ENCODE measurements at regions not wholly inside any gene's neighbourhood (a gene's known extent, or its start where the extent isn't known, plus 50 kb on each side); places are given as distances from the start of the nearest gene placed in this dataset.

DNA sequence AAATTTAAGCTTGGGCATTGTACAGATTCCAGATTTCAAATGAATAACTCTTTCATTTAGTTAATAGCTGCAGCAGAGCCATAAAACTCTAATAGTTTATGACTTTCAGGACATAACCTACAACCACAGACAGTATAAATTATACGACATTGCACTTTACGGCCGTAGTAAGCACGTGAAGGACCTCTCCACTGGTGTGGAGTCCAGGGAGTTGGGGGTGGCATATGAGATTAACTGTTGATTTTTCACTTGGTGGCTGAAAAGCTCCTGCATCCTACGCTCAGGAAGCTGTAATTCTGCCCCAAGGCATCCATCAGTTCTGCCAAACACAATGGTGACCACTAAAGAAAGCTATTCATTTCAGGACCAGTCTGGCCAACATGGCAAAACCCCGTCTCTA lies 376.2 kb downstream of the SOX11 start:
- no peak for DNase-seq (ENCODE audit: low spot score)

DNA sequence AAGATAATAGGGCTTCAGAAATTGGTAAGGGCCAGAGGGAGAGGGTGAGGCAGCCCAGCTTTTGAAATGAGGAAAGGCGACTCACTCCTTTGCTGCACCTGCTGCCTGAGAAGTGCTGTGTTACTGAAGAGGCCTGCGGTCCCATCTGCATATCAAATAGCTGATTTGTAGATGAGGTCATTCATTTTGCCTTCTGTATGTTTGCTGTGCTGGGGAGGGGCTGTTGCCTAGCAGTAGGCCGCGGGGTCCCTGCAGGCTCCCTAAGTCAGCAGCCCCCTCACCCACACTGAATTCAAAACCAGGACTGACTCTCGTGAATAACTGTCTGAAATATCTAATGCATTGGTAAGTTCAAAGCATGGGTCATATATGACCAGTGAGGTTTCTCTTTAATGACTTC lies 377.2 kb downstream of the SOX11 start:
- DNase-seq (ENCODE audit: low spot score), result no peak

DNA sequence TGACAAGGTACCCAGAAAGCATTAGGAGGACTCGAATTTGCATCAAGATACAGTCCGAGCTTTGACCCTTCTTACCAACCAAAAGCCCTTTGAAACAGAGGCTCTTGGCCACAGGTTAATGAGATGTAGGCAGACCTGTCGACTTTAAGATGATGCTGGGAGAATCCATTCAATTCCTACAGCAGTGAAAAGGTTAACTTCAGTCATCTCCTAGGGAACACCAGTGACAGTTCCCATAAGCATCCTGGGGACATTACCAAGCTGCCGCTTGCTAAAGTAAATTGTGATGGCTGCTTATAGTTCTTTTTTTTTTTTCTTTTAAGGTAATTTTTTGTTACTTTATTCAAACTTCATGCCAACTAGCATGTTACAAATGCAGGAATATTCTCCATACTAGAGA lies 379.3 kb downstream of the SOX11 start:
- DNase-seq (ENCODE audit: low spot score), result no peak

DNA sequence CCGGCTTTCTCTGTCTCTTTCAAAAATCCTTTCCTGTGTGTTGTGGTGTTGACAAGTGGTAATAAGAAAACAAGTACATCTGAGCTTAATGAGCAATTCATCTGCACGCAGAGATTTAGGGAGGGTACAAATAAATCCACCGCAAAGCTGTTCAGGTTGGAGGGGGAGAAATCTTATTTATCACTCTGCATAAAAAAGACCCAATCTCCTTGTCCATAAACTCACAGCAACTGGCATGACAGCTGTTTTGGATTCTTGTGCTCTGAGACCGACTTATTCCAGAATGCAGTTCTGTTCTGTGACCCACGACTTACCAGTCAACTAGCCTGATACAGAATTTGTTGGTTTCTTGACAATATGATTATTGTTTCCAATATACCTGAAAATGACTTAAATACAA lies 380.1 kb downstream of the SOX11 start:
- DNase-seq (ENCODE audit: low spot score), result no peak

DNA sequence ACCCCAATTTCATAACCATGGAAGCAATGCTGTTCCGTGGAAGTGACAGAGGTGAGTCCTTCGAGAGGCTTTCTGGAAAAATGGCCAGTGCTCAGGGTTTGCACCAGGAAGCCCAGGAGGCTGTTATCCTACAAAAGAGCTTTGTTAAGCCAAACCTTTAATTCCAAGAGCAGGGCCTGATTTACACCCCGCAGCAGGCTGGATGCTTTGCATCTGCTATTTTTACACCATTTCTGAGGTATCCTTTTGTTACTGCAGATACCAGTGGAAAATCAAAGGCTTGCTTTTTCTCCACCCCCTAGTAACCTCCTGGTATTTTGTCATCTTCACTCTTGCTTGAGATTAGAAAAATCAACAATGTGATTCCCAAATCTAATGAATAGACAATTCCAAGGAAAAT lies 380.6 kb downstream of the SOX11 start:
- no peak for DNase-seq (ENCODE audit: low spot score)

DNA sequence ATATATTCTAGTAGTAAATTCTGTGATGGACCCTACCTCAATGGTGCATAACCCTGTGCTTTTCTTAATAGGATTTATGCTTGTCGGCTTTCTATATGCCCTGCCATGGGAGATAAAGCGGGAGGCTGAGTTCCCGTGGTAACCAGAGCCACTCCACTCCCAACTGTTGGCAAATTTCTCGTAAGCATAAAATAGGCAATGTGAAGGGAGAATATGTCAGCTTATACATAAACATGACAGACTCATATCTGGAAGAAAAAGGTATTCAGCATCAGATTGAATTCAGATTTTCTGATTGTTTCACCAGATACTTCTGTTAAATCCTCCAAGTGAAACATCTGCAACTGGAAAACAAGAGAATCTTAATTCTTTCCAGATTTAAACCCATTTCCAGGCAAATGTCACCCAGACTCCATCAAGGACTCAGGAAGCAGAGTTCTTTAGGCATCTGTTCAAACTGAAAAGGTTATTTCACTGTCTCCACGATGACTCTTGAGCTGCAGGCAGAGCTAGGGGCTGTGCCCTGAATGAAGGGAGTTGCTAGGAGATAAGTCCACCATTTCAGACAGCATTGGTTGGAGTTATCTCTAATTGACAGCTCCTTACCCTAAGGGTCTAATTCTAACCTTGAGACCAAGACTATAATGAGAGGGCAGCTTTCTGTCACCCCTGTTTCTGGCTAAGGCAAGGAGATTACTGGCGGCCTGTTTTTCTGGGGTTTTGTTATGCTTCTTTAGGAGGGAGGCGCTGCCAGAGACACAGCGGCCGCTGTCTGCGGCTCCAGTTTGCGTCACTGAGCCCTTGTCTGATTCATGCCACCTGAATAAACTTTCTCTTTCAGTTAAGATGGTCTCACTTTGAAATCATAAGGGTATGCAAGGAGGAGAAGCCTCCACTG lies 381.3 kb downstream of the SOX11 start:
- DNase-seq (ENCODE audit: low spot score), result no peak

DNA sequence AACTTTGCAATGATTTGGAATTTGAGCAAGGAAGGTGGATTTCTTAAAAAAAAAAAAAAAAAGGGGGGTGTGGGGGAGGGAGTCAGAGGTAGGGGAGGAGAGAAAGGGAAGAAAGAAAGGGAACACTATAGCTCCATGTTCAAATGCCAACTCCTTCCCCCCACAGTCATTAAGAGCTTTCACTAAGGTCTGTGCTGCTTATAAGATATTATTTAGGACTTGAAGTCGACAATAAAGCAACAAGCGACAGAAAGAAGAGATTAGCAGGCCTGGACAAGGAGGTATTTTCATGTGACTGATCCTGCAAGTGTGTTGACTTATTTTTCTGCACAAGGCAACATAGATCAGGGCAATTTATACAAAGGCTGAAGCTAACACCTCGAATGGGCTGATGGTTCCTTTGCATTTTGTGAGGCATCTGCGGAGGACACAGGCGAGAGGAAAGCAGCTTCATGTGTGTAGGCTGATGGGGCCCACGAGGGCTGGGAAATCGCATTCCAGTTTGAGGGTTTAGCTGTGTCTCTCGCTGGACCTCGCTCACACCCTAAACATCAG lies 382.0 kb downstream of the SOX11 start:
- no peak for DNase-seq (ENCODE audit: low spot score)

DNA sequence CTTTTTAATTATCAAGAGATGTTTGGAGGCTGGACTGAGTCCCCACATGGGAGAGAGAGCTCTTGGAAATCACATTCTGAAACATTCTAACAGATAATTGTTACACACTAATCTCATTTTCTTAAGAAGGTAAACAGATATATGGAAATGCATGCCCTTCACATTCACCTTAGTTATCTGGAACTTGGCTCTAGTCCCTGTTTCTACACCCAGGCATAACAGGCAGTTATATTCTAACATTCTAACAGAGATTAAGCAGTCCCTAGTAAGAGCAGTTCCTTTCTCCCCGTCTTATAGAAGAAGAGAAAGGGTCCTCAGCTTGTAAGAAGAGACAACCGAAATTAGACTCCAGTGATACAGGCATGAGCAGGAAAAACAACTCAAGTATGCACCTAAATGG lies 385.4 kb downstream of the SOX11 start:
- no peak for DNase-seq (ENCODE audit: low spot score)

DNA sequence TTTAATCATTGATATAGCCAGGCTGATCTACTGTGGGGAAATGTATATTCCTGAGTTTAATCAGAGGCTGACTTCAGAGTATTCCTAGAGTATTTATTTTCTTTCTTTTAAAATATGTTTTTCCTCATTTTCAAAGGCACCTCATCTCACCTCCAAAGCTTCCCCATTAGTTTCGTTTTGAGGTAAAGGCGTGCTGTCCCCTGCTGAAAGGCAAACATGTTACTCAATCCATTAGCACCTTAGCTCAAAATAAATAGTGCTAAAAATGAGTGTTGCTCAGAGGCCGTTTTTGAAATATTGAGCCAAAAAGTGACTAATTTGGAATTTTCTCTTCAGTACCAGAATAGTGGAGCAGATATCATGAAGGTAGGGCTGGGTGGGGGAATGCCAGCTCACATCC lies 386.2 kb downstream of the SOX11 start:
- no peak for DNase-seq (ENCODE audit: low spot score)

DNA sequence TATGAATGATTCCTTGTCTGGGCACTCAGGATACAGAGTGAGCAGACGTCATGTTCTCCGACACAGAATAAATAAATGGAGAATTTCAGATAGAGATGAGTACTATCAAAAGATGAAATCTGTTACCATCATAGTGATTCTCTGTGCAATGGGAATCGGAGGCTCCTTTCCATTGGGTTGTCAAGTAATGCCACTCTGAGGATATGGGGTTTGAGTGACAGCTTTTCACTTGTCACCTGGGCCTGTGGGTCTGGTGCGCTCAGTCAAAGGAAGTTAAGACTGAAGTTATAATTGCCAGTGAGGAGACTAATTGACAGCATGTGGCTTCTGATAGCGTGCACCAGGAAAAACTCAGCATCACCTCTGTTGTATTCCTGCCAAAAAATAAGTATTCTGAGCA lies 387.2 kb downstream of the SOX11 start:
- DNase-seq (ENCODE audit: low spot score), result no peak

DNA sequence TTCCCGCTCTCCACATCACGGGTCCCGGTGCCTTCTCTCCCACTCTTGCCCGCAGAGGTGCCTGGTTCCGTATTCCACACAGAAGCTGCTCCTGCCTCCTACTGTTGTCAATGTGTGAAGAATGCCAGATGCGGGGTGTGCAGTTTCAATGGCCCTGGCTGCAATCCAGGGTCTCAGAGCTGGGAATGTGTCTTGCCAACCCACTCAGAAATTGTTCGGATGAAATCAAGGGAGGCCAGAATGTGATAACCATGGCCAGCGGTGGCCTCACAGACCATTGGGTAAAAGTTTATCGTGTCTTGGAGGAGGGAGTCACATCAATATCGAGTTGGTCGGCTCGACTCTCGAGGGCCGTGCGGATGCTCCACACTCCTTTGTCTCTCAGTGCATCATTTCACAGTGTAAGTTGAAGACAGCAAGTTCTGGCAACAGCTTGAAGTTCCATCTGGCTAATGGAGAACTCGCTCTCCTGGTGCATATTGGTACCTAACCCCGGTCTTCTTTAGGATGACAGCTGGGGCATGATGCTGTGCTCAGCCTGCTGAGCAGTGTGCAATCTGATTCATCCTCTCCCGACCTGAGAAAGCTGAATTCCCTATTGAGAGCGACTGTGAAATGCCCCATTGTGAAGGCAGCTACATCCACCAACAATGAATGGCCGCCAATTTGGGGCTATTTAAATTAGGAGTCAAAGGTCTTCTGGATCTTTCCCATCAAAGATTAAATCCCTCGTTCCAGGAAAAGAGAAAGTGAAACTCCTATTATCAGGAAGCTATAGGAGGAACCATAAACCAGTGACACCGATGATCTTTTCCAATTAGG lies 389.0 kb downstream of the SOX11 start:
- DNase-seq (ENCODE audit: low spot score), result no peak

DNA sequence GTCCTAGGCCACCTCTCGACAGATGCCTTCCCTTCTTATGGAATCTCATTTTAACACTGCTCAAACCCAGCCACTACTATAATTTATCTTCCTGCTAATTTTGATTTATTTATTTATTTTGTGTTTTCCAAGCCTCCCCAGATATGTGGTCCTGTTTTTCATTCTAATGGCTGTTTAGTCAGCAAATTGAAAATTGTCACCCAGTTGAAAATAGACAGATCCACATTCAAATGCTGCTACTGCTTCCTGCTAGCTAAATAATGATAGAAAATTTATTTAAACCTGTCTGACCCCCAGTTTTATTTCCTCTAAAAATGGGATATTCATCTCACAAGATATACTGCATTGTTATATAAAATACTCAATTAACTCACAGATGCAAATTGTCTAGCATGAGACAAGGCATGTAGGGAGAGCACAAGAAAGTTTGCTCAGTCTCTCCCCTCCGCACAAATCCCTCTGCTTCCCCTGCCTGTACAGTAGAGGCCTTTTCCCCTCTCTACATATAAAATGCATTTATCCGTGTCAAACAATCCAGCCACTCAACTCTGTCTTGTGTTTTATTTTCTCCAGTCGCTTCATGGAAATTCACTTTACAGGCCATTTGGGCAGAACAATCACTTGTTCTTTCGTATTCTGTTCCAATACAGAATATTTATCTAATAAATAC lies 389.9 kb downstream of the SOX11 start:
- no peak for DNase-seq (ENCODE audit: low spot score)

DNA sequence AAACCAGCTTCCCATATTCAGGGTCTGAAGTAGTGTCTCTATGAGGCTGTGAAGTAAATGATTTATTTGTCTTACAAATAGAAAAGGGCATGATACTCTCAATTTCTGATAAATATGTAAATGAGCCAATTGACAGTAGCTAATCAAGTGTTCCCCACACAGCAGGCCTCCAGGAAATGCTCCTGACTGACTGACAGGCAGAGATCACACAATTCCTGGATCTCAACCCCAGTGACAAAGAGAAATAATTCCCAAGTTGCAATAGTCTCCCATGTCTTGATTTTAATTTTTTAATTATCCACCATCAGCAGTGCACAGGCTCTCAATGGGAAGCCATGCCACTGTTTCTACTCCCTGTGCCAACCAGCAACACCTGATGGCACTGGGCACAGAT lies 390.4 kb downstream of the SOX11 start:
- DNase-seq (ENCODE audit: low spot score), result no peak

DNA sequence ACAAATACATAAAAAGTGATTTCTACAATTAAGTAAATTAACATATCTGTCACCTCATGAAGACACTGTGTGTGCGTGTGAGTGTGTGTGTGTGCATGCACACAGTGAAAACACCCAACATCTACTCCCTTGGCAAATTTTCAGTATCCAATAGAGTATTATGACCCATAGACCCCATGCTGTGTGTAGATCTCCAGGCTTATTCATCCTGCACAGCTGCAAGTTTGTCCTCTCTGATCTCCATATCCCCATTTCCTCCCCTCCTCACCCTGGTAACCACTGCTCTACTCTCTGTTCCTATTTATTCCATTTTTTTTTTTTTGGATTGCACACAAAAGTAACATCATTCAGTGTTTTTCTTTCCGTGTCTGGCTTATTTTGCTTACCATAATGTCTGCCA lies 391.0 kb downstream of the SOX11 start:
- no peak for DNase-seq (ENCODE audit: low spot score)

DNA sequence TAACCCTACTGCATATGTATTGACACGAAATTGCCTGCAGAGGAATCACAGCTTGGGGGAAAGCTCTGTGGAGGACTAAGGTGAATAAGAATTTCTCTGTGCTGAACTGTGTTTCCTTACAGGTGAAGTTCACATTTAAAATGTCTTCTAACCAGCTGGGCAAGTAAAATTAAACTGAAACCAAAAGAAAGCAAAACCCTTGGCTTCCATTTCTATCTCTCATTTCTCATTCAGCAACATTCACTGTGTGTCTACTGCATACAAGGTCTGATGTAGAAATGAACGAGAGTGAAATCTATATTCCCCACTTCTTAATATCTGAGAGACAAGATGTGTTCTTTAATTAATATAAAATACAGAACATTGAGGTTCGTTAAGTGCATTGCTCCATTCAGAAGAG lies 397.3 kb downstream of the SOX11 start:
- no peak for DNase-seq (ENCODE audit: low spot score)

DNA sequence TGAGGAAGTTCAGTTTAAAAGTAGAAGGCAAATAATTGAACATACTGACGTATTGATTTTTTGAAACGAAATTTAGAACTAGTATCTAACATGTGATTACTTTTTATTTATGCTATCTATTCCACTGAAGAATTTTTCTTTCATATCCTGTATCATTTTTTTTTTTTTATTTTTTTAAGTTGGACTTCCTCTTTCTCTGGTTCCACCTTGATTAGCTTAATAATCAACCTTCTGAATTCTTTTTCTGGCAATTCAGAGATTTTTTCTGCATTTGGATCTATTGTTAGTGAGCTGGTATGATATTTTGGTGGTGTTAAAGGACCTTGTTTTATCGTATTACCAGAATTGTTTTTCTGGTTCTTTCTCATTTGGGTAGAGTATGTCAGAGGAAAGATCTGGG lies 411.2 kb downstream of the SOX11 start:
- DNase-seq (ENCODE audit: low spot score), result no peak

DNA sequence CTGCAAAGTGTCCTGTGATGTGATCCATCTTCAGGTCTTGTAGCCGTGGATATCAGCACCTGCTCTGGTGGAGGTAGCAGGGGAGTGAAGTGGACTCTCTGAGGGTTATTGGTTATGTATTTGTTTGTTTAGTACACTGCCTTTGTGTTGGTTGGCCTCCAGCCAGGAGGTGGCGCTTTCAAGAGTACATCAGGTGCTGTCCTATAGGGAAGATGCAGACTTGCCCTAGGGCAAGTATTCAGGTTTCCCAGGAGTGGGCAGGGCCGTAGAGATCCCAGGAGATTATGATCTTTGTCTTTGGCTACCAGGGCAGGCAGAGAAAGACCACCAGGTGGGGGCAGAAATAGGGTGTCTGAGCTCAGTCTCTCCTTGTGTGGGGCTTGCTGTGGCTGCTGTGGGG lies 411.8 kb downstream of the SOX11 start:
- DNase-seq (ENCODE audit: low spot score), result no peak

DNA sequence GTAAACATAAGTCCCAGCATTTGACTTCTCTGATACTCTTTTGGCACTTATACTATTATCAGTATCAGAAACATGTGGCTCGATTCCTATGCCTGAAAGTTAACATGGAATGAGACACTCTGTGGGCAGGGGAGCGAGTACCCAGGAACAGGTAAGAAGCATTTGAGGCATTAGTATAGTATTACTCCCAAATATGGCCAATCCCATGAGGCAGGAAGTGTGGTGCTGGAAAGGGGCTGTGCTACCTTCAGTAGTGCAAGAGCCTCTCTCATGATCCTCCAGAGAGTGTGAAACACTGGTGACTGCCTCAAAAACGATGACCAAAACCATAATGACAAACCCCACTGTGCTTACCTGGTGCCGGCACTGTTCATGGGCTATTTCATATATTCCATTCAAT lies 415.1 kb downstream of the SOX11 start:
- no peak for DNase-seq (ENCODE audit: low spot score)

DNA sequence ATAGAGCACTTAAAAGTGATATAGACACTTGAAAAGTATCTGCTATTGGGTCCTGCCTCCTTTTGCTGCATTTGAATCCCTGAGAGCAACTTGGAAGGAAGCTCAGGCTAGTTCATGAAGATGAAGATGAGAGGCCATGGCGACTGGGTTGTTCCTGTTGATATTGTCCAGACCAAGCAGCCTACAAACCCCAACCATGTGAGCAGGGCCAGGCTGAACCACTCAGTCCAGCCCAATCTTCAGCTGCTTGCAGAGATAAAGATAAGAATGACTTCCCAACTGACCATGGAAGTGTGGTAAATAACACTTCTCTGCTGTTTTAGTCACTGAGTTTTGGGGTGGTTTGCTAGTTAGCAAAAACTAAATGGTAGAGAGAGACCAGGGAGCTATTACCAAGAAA lies 417.6 kb downstream of the SOX11 start:
- DNase-seq (ENCODE audit: low spot score), result no peak

DNA sequence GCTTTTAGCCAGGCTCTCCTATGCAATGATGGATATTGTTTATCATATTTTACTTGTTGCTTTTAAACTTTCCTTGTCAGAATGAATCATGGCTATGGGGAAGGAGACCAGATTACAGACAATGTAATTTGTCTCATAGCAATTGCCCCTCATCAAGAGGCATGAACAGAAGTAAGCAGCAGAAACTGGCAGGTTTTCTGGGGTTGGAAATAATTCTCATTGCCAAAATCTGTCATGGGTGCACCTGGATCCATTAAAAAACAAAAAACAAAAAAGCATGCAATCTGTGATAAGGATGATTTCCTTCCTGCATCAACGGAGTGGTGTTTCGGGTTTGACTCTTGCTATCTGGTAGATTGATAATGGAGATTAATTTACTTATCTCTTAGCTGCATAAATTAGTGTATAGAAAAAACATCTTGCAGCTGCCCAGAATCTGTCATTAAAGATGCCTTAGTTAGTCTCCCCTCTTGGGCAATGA lies 419.6 kb downstream of the SOX11 start:
- DNase-seq (ENCODE audit: low spot score), result no peak

DNA sequence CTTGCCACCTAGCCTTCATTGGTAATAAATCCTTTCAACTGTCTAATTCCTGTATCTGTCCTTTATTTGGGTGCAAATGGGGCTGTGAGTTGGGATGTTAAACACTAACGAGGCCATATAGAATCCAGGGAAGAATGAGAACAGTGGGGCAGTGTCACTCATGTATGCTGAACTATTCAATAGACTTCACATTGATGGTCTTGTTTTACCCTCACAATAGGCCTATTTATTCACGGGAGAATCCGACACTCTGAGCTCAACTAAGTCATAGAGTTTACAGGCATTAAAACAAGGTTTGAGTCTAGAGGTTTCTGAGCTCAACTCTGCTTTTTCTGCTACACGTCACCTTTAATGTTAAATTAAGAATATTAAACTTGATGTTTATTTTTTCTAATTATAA lies 421.6 kb downstream of the SOX11 start:
- no peak for DNase-seq (ENCODE audit: low spot score)

DNA sequence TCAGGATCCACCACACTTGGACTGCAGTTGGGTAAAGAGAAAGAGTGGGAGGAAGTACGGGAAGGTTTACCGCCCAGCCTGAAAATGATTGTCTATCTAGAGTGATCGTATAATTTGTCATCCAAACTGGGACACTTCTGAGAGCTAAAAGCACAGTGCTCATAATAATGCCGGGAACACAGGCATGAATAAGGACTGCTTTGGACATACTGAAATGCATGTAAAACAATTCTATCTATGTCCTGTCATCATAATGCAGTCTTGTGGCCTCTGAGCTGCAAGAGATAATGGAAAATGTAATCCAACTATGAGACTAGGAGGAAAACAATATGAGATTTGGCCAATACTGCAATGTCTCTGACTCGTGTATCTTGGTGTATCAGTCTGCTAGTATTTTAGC lies 435.5 kb downstream of the SOX11 start:
- DNase-seq (ENCODE audit: low spot score), result no peak
